Gastrocnemius medialis (tissue), 4 donors: ENCODE measurements at regions not wholly inside any gene's neighbourhood (a gene's known extent, or its start where the extent isn't known, plus 50 kb on each side); places are given as distances from the start of the nearest gene placed in this dataset.

Experiments used
- CTCF ChIP-seq, 5 experiments: fragments of 450-650 bp in 3 of 5; fragments of 200-600 bp in 2 of 5; sonication (generic) in 2 of 5; IDR thresholded peaks in 4 of 5; conservative IDR thresholded peaks in 1 of 5; 1 replicate in 4 of 5; 2 replicates in 1 of 5; pipeline ENCODE4 v1.5.1; 2016 to 2019; ENCODE audit warnings: antibody characterized with exemption in 5 of 5, mild to moderate bottlenecking in 3 of 5, moderate library complexity in 3 of 5
- POLR2A ChIP-seq, 2 donors: fragments of 450-650 bp; IDR thresholded peaks; one replicate each; pipeline ENCODE4 v1.6.1; 2017; ENCODE audit warnings: antibody characterized with exemption in 2 of 2, mild to moderate bottlenecking in 2 of 2, moderate library complexity in 2 of 2

- TF ChIP-seq CTCF (IDR thresholded peaks at IDR 0.05 in 4 of 5, conservative IDR thresholded peaks at IDR 0.05 in 1 of 5) (no peak), POLR2A (IDR thresholded peaks at IDR 0.05) (no peak)
These were observed 173.2 kb upstream of the MYL2 start for GRCh38 chr12:111093428-111094142.
